ENCODE measurements at regions not wholly inside any gene's neighbourhood (a gene's known extent, or its start where the extent isn't known, plus 50 kb on each side); places are given as distances from the start of the nearest gene placed in this dataset.

DNA sequence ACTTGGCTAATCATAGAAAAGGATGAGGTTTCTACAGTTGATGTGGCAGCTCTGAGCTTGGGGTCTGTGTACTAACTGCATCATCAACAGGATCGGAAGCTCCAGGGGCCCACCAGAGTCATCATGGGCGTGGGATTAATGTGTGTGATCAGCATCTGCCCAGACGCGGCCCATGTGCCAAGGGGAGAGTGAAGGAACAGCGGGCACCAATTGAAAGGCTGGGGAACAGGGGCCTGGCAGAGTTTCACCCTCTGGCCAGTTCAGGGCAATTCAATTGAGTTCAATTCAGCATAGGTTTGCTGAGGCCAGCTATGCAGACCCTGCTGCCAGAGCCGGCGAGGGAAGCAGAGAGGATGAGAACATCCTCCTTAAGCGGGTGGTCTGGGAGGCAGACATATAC, 260.0 kb upstream of the AJAP1 start:
- TF ChIP-seq, protein P1, sequence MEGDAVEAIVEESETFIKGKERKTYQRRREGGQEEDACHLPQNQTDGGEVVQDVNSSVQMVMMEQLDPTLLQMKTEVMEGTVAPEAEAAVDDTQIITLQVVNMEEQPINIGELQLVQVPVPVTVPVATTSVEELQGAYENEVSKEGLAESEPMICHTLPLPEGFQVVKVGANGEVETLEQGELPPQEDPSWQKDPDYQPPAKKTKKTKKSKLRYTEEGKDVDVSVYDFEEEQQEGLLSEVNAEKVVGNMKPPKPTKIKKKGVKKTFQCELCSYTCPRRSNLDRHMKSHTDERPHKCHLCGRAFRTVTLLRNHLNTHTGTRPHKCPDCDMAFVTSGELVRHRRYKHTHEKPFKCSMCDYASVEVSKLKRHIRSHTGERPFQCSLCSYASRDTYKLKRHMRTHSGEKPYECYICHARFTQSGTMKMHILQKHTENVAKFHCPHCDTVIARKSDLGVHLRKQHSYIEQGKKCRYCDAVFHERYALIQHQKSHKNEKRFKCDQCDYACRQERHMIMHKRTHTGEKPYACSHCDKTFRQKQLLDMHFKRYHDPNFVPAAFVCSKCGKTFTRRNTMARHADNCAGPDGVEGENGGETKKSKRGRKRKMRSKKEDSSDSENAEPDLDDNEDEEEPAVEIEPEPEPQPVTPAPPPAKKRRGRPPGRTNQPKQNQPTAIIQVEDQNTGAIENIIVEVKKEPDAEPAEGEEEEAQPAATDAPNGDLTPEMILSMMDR (IDR thresholded peaks at IDR 0.05; ENCODE audit: low read depth, low read length, poor library complexity, severe bottlenecking), result no peak
- no peak for TF ChIP-seq EZH2phosphoT487 (IDR thresholded peaks at IDR 0.05; ENCODE audit: borderline replicate concordance, low read length)

Measured in DOHH2 (cell line).